ENCODE measurements at regions not wholly inside any gene's neighbourhood (a gene's known extent, or its start where the extent isn't known, plus 50 kb on each side); places are given as distances from the start of the nearest gene placed in this dataset.

- DNase-seq (ENCODE audit: low read depth), result no peak
Measured at GRCh38 chr11:95514416-95515110, 275.0 kb downstream of the FAM76B start.

DNA sequence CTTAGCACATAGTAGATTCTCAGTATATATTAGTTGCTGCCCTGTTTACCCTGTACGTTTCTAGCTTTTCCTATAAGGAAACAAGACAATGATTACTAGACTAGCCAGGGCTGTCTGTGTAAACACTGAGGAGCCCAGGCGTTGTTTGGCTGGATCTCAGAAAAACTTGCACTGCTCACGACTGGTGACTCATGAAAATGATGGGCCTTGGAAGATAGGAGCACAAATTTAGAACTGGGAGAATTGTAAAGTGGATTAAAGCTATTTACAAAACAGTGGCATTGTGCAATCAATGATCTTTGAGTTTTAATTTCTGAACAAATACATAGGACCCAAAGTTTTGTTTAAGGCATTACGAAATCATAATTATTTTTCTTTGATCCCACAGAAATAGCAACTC is 276.9 kb downstream of the FAM76B start:
- no peak for DNase-seq (ENCODE audit: low read depth)

DNA sequence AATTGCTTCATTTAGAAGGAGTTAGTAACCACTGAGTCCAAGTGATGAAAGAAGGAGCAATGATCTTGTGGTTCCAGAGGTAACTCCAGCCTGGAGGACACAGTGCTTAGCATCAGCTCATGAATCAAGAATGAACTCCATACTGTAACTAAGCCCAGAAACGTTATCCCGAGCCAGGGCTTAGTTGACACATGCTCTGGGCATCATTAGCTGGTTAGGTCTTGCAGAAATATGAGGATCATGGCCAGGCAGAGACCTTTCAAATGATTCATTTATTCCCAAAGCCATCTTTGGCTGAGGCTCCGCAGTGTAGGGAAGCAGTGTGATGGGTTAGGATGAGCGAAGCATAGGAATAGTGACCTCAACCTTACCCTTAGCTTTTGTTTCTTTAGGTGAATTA is 277.4 kb downstream of the FAM76B start:
- DNase-seq (ENCODE audit: low read depth), result no peak

DNA sequence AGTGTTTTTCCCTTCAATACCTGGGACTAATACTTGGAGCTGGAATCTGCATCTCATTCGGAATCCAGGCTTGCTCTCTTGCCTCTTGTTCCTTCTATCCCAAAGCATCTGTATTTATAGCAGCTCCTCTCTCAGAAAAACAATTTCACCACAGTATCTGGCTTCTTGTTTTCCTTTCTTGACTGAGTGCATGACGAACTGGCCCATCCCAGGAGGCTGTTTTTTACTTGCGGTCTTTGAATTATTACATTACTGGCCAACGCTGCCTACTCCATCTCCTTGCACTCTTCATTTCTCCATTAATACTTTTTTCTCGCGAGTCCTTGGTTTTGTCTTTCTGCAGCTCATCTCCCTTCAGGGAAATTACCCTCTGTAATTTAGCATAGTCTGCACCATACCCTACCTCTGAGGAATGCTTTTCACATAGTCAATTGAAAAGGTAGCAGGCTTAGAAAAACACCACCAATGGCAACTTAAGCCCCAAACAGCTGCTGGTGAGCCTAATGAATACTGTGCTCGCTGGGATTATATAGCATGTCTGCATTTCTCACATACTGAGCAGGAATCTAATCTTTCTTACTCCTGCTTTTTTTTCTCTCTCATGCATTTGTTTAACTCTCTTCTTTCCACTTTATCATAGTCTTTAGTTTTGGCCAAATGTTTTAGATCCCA is 277.4 kb upstream of the SESN3 start:
- DNase-seq (ENCODE audit: low read depth), result no peak

- DNase-seq (ENCODE audit: low read depth), result no peak
Measured at GRCh38 chr11:95507794-95508193, 276.8 kb upstream of the SESN3 start.

DNA sequence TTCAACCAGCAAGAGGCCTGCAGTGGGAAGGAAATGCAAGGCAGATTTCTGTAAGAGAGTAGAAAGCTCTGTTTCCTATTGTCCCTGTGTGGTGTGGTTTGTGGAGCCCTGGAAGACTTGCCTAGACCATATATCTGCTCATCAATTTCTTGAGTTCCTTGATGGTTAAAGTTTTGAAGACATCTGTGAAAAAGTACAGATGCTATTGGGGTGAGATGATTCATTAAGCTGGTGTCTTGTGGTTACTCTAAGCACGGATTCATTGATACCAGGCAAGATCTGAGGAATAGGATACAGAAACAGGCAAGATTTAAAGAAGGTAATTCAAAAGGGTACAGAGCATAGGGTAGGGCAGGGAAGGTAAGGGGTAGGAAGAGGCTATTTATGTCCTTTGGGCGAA is 275.8 kb upstream of the SESN3 start:
- no peak for DNase-seq (ENCODE audit: low read depth)

DNA sequence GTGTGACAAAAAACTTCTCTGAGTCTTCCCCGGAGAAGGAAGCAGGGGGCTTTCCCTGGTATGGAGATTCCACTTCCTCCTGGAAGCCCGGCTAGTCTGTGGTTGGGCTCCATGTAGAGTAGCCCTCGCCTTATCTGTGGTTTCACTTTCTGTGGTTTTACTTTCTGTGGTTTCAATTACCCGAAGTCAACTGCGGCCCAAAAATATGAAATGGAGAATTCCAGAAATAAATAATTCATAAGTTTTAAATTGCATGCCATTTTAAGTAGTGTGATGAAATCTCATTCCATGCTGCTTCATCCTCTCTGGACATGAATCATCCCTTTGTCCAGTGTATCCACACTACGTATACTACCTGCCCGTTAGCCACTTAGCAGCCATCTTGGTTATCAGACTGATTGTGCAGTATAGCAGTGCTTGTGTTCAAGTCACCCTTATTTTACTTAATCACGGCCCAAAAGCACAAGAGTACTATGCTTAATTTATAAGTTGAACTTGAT is 275.0 kb upstream of the SESN3 start:
- no peak for DNase-seq (ENCODE audit: low read depth)

DNA sequence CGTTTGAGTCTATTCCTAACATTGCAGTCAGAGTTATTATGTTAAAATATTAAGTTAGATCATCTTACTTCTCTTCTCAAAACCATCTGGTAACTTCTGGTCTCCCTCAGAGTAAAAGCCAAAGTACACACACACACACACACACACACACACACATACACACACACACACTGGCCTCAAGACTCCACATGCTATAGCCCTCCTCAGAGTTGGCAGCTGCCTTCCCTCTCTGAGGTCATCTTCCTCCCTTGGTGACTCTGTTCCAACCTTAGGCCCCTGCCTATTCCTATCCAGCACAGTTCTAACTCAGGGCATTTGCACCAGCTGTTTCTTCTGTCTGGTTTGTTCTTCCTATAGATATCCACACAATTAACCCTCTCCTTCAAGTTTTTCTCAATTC is 272.0 kb upstream of the SESN3 start:
- no peak for DNase-seq (ENCODE audit: low read depth)

DNA sequence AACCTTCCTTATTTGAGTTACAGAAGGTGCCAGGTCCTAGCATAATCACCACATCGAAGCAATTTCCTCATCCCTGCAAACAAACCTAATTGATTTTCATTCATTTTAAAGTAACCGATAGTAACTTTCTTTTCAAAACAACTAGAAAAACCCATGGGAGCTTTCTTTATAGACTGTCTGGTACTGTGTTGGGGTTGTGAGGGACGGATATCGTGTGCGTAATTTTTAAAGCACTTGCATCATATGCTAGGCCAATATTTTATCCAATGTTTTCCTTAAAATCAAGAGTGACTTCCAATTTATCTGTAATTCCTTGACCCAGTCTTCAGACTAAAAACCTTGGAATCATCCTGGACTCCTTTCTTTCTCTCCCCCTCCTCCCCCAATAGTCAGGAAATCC is 271.5 kb upstream of the SESN3 start:
- DNase-seq (ENCODE audit: low read depth), result no peak

DNA sequence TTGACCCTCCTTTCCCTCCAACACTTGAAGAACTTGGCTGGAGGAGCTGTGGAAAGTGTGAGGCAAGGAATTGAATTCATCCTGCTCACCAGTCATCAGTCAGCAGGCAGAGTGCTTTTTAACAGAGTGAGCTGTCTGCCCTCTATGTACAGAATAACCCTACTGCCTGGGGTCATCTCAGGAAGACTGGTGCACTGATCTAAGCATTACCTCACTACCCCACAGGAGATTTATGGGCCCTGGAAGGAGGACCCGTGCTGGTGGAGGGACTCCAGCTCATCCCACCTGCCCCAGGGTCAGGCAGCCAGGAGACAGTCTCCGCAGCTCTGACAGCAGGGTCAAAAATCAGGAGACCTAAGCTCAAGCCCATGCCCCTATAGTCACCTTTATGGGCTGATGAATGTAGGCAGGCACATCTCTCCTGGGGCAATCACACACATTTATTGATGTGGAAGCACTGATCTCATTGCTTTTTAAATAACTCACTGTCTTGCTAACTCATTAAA is 270.8 kb upstream of the SESN3 start:
- DNase-seq (ENCODE audit: low read depth), result no peak

DNA sequence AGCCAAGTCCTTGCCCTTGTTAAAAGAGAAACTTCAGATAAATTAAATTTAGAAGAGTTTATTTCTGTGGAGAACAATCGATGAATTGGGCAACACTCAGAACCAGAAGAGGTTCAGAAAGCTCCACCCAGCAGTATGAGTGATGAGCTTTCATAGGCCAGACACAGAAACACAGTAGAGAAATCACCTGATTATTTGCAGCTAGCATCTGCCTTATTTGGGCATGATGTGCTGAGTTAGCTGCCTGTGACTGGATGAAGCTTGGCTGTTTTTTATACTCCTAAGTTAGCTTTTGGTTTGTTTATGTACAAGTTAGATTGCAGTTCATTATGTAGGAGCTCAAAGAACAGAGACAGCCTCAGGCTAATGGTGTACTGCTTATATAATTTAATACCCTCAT is 269.5 kb upstream of the SESN3 start:
- DNase-seq (ENCODE audit: low read depth), result no peak

DNA sequence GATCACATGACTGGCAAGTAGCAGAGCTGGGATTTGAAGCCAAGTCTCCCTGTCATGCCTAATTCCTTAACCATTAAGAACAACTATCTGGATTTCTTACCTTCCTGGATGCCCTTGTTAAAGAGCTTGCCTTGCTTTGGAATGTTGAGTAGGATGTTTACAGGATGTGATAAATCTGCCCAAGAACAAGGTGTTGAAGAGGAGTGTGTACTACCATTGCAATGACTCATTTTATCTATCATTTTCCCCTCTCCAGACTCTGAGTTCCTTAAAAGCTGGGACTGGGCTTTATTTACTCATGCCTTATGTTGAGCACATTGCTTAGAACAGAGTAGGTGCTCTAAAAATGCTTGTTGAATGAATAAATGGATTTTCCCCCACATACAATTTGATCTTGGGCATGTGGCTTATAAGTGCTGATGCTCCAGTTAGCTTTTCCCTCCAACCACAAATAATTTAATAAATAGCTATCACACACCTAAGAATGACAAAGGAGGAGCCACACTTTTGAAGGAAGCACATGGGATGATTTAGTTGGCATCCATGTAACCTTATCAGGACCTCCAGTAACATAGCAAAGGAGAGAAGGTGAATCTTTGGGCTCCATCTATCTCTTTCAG is 268.6 kb upstream of the SESN3 start:
- DNase-seq (ENCODE audit: low read depth), result no peak

DNA sequence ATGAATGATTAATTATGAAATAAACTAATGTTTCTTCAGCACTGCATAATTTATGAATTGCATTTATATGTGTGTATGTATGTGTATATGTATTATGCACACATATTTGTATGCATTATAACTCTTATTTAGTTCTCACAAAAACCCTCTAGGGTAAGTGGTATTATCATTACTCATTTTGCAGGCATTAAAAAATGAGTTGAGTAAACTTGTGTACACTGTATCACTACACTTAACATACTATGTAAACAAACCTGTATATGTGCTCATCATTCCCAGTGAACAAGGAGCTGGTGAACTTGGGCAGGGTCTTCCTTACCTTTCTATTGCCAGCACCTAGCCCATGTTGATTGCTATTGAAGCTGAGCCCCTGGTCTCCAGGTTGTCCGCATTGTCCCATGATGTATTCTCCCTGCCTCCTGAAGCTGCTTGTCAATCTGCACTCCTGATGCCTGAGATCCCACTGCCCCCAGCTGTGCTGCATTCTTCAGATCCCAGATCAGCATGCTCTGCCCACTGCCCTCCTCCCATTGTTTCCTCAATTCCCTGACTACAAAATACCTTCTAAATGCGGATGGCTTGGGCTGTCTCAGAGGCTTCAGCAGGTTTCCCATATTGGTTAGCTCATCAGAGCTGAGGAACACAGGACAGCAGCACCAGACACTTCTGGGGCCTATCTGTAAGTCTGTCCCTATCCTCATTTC is 267.9 kb upstream of the SESN3 start:
- no peak for DNase-seq (ENCODE audit: low read depth)

GRCh38 chr11:95496901-95497300 is 265.9 kb upstream of the SESN3 start:
- no peak for DNase-seq (ENCODE audit: low read depth)

DNA sequence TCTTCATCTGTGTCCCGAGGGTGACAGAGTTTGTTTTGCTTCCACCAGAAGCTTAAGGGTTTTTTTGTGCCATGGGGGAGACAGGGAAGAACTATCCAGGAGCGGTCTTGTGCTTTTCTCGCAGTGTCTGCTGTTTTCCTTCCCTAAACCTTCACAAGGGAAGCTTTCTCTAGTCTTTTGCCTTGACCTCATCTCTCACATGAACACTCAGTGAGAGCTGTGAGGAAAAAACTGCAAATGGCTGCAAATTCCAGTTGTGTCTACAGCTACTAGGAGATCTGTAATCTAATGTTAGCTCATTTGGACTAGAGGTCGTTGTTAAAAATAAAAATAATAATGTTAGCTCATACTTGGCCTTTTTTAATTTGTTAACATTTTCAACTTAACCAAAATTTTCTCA is 264.7 kb upstream of the SESN3 start:
- no peak for DNase-seq (ENCODE audit: low read depth)

DNA sequence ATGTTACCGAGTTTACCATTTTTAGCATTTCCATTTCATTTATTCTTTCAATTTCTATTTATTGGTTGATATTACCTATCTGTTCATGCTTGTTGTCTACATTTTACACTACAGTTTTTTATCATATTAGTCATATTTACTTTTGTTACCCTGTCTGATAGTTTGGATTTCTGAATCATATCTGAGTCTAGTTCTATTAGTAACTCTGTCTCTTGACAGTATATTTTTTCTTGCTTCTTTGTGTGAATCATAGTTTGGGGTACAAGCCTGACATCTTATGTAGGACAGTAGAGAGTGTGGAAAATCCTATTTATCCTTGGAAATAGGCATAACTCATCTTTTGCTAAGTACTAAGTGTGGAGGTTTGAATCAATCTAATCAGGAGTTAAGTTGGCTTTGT is 263.9 kb upstream of the SESN3 start:
- no peak for DNase-seq (ENCODE audit: low read depth)

- DNase-seq (ENCODE audit: low read depth), result no peak
Measured at GRCh38 chr11:95494167-95494566, 263.2 kb upstream of the SESN3 start.

DNA sequence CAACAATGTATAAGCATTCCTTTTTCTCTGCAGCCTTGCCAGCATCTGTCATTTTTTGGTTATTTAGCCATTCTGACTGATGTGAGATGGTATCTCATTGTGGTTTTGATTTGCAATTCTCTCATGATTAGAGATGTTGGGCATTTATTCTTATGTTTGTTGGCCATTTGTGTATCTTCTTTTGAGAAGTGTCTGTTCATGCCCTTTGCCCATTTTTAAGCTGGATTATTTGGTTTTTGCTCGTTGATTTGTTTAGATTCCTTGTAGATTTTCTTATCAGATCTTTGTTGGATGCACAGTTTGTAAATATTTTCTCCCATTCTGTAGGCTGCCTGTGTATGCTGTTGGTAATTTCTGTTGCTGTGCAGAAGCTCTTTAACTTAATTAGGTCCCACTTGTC is 259.6 kb upstream of the SESN3 start:
- no peak for DNase-seq (ENCODE audit: low read depth)

DNA sequence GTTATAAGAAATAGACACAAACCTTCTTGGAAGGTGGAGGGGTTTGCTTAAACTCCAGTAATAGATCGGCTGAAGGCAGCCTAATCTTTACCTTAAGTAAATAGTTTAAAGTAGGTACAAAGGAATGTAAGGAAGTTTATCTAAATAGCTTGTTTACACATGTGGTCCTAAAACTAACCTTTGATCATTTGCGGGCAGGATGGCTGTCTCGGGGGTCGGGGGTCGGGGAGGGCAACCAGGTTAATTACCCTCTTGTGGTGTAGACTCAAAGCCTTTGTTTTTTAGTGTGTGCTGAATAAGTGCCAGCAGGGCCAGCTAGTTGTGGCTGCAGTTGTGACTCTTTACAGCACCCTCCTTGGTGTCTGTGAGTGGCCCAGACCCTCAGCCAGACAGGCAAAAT is 256.9 kb upstream of the SESN3 start:
- DNase-seq (ENCODE audit: low read depth), result no peak

GRCh38 chr11:95487391-95487790 is 256.4 kb upstream of the SESN3 start:
- DNase-seq (ENCODE audit: low read depth), result no peak

DNA sequence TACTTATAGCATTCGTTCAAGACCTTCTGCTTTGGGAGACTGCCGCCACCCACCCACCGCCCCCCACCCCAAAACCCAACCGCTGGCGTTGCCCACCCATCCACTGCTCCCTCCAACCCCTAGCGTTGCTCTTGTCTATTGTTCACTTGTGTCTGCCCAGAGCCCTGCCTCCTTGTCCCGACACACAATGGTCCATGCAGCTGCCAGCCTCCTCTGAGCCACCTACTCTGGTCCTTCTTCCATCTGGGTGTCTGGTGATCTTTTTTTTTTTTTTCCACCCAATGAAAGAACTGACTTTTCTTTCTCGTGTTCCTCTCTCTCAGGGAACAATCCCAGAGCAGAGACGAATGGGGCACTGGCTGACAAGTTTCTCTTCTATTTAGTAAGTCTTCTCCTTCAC is 256.0 kb upstream of the SESN3 start:
- DNase-seq (ENCODE audit: low read depth), result no peak

DNA sequence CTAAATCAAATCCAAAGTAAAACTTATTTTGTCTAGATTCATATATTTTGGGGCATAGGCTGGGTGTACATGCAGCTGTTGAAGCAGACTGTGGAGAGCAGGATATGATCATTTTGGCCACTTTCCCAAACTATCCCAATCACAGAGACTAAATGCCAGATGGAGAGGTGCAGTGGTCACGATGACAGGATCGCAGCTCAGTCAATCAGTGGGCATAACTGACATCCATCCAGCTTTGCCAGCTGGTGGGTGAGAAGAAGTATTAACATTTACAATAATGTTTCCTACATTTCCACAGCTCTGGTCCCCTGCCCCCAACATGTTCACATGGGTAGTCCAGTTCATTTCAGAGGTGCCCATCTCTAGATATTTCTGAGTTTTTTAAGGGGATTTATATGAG is 255.5 kb upstream of the SESN3 start:
- no peak for DNase-seq (ENCODE audit: low read depth)
